Erythroblast (primary cell): ENCODE measurements at regions not wholly inside any gene's neighbourhood (a gene's known extent, or its start where the extent isn't known, plus 50 kb on each side); places are given as distances from the start of the nearest gene placed in this dataset.

Experiments used
- GATA1 ChIP-seq: IDR thresholded peaks from 2 replicates; pipeline ENCODE4 v1.6.1; 2011; ENCODE audit warnings: low read depth, mild to moderate bottlenecking, control low read depth, low read length, moderate library complexity
- POLR2A ChIP-seq: IDR thresholded peaks from 2 replicates; pipeline ENCODE4 v1.6.1; 2011; ENCODE audit warnings: mild to moderate bottlenecking, low read length

DNA sequence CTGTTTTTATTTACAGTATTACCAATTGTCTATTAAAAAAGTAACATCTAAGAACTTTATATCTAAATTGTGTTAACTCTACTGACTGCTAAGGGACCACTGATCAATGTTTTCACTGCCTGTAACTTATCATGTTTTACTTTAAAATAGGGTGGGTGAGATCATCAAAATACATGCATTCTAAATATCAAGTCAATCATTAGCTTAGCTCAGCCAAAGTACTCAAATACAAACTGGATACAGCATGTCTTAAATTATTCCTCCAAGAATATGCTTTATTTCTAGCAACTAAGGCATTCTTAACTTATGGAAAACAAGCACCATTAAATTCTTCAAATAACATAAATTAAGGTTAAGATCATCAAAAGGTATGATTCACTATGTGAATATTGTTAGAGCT, 638.7 kb upstream of the RGS18 start:
- TF ChIP-seq POLR2A: no peak
- no peak for TF ChIP-seq GATA1
